MCF 10A (cell line): ENCODE measurements at regions not wholly inside any gene's neighbourhood (a gene's known extent, or its start where the extent isn't known, plus 50 kb on each side); places are given as distances from the start of the nearest gene placed in this dataset.
A peak's percentile ranks its signal among the peaks of the same experiment; 100 is the strongest.

ENCODE experiments used
- BruUV-seq: library from RNA; stranded (reverse); fragments of 400-500 nt; replicated peaks from 2 replicates; lab custom pipeline; 2021; lab: Mats Ljungman, UMichigan
- CTCF ChIA-PET: fragments of 300-600 bp; sonication (Branson Sonifier 250); formaldehyde crosslinking; extraction: SDS; loops from one replicate; lab custom pipeline; 2021; ENCODE audit warnings: antibody characterized with exemption, inconsistent platforms; lab: Yijun Ruan, JAX
- POLR2A ChIA-PET: fragments of 300-600, 350-650 bp; sonication (Branson Sonifier 250); formaldehyde crosslinking; extraction: SDS; loops from one replicate; lab custom pipeline; 2020; ENCODE audit warnings: antibody characterized with exemption, inconsistent platforms; lab: Yijun Ruan, JAX
- DNase-seq: peaks from one replicate; pipeline ENCODE4 v3.0.0-alpha.2; 2018; ENCODE audit not compliant: unreplicated experiment
- H3K27ac Mint-ChIP-seq: one replicate; pipeline ENCODE4 v1.8.0; 2022; ENCODE audit warnings: mild to moderate bottlenecking, low read depth, mixed read lengths; ENCODE audit not compliant: unreplicated experiment
- H3K27me3 Mint-ChIP-seq: one replicate; pipeline ENCODE4 v1.8.0; 2022; ENCODE audit warnings: mixed read lengths; ENCODE audit not compliant: insufficient read depth, unreplicated experiment
- H3K36me3 Mint-ChIP-seq: one replicate; pipeline ENCODE4 v1.8.0; 2022; ENCODE audit warnings: mild to moderate bottlenecking, moderate library complexity, mixed read lengths; ENCODE audit not compliant: insufficient read depth, unreplicated experiment
- H3K4me1 Mint-ChIP-seq: one replicate; pipeline ENCODE4 v1.8.0; 2022; ENCODE audit warnings: mixed read lengths; ENCODE audit not compliant: insufficient read depth, unreplicated experiment
- H3K4me3 Mint-ChIP-seq: one replicate; pipeline ENCODE4 v1.8.0; 2022; ENCODE audit warnings: mild to moderate bottlenecking, moderate library complexity, mixed read lengths; ENCODE audit not compliant: unreplicated experiment
- H3K9me3 Mint-ChIP-seq: one replicate; pipeline ENCODE4 v1.8.0; 2022; ENCODE audit warnings: mixed read lengths; ENCODE audit not compliant: unreplicated experiment
- intact Hi-C: fragments of 100-400 bp; cut with micrococcal nuclease; formaldehyde crosslinking; loops from 2 replicates; pipeline ENCODE4 v1.14.1; 2022
- TF ChIP-seq, protein P1 (sequence below): fragments of 200-600 bp; IDR thresholded peaks from one replicate; pipeline ENCODE4 v1.8.0; 2022; ENCODE audit warnings: antibody characterized with exemption, mild to moderate bottlenecking; ENCODE audit not compliant: unreplicated experiment

GRCh38 chr2:134773759-134774742, 55.3 kb upstream of the TMEM163 start:
- TF ChIP-seq, protein P1, sequence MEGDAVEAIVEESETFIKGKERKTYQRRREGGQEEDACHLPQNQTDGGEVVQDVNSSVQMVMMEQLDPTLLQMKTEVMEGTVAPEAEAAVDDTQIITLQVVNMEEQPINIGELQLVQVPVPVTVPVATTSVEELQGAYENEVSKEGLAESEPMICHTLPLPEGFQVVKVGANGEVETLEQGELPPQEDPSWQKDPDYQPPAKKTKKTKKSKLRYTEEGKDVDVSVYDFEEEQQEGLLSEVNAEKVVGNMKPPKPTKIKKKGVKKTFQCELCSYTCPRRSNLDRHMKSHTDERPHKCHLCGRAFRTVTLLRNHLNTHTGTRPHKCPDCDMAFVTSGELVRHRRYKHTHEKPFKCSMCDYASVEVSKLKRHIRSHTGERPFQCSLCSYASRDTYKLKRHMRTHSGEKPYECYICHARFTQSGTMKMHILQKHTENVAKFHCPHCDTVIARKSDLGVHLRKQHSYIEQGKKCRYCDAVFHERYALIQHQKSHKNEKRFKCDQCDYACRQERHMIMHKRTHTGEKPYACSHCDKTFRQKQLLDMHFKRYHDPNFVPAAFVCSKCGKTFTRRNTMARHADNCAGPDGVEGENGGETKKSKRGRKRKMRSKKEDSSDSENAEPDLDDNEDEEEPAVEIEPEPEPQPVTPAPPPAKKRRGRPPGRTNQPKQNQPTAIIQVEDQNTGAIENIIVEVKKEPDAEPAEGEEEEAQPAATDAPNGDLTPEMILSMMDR, result no peak
- CTCF ChIA-PET, result no interaction called here
- POLR2A ChIA-PET, result interaction anchor here (0.7 kb wide), 1 partner anchor 802 kb away, joined by 3 read pairs; no protein-coding TSS in a partner anchor
- Mint-ChIP-seq H3K36me3 (no peaks in the 10 kb centered on the region), H3K27ac (no peak overlapping the region), H3K9me3 (no peaks in the 10 kb centered on the region), H3K27me3 (no peaks in the 10 kb centered on the region), H3K4me1 (peaks cover 15% of the 10 kb centered on the region), H3K4me3 (no peak overlapping the region)
- no TSS peak for BruUV-seq
- intact Hi-C loops, result loop anchor here (10.0 kb wide), 1 partner anchor 309 kb away; no protein-coding TSS in a partner anchor
- no peak for DNase-seq

DNA sequence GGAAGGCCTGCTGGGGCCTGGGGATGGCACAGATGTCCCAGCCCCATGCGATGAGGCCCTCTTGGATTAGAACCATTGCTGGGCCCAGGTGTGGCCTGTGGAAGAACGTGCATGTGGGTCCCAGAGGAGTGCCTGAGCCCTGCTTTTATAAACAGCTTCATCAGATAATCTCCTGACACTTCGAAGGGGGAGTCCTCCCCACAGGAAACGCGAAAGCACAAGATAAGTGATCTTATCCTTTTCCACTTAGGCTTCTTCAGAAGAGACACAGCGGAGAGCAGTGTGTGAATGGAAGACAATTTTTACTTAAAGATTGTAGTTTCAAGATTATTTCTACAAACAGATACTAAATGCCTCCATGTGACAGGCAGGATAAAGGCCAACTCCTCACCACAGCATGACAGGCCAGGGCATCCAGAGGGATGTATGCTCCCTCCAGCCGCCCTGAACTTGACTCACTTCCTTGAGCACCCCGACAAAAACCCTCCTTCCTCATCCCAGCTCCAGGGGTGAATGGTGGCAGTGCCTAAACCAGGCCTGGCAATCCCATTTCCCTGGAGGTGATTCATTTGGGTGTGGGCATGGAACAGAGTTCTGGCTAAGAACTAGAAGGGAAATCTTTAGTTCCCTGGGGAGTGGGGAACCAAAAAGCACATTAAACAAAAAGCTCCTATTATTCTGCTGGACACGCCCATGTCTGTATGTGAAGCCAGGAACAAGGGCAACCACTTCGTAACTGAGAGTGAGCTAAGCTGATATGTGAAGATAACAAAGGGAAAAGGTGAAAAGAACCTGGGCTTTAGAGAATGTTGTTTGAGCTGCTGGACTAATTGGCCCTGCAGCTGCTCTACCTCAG, 56.2 kb upstream of the TMEM163 start:
- no peaks in the 10 kb centered on the region for H3K27me3 Mint-ChIP-seq
- TF ChIP-seq, protein P1, result no peak
- CTCF ChIA-PET, result interaction anchor here (0.6 kb wide), 2 partner anchors 19 to 400 kb away, joined by 3 read pairs; no protein-coding TSS in a partner anchor
- no peaks in the 10 kb centered on the region for H3K36me3 Mint-ChIP-seq
- BruUV-seq, result no TSS peak
- H3K4me1 Mint-ChIP-seq, result peaks cover 15% of the 10 kb centered on the region
- H3K4me3 Mint-ChIP-seq, result no peak overlapping the region
- peak; percentile 40 for DNase-seq
- POLR2A ChIA-PET, result interaction anchor here (0.7 kb wide), 1 partner anchor 305 kb away, joined by 3 read pairs; no protein-coding TSS in a partner anchor
- peak overlapping the region; percentile 68 for H3K27ac Mint-ChIP-seq
- intact Hi-C loops, result loop anchor here (10.0 kb wide), 1 partner anchor 310 kb away; no protein-coding TSS in a partner anchor
- H3K9me3 Mint-ChIP-seq, result no peaks in the 10 kb centered on the region

DNA sequence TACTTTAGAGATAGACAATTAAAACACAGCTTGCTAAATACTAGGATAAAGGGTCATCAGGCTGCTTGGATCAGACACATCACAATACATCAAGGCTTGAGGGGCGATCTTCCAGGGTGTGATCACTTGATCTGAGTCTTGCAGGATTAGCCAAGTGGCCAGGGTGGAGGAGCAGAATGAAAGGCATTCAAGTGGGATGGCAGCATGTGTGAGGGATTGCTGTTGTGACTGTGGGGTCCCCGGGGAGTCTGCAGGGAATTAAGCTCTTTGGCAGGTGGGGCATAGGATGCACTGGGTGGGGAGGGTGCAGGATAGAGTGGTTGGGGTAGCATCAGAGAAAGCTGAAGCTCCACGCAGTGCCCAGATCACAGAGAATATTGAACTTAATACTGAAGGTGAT, 58.0 kb upstream of the TMEM163 start:
- no peaks in the 10 kb centered on the region for H3K27me3 Mint-ChIP-seq
- peaks cover 15% of the 10 kb centered on the region for H3K4me1 Mint-ChIP-seq
- no peak overlapping the region for H3K4me3 Mint-ChIP-seq
- ChIA-PET POLR2A (interaction anchor here (0.9 kb wide), 1 partner anchor 137 kb away, joined by 3 read pairs; no protein-coding TSS in a partner anchor), CTCF (interaction anchor here (0.9 kb wide), 1 partner anchor 22 kb away, joined by 3 read pairs; no protein-coding TSS in a partner anchor)
- TF ChIP-seq, protein P1, result no peak
- H3K27ac Mint-ChIP-seq, result no peak overlapping the region
- DNase-seq, result no peak
- intact Hi-C loops, result loop anchor here (10.0 kb wide), 1 partner anchor 312 kb away; no protein-coding TSS in a partner anchor
- H3K36me3 Mint-ChIP-seq, result no peaks in the 10 kb centered on the region
- no peaks in the 10 kb centered on the region for H3K9me3 Mint-ChIP-seq
- BruUV-seq, result no TSS peak
